AG20443 (cell line): ENCODE measurements at regions not wholly inside any gene's neighbourhood (a gene's known extent, or its start where the extent isn't known, plus 50 kb on each side); places are given as distances from the start of the nearest gene placed in this dataset.
"Not testable (repeated sequence)": the region's sequence is repeated elsewhere in the genome, so short reads cannot be mapped to it uniquely, and the experiment has no call there.

Experiments
- DNase-seq: peaks from one replicate; pipeline ENCODE4 v3.0.0; 2012; ENCODE audit warnings: low spot score, mixed read lengths

- no peak for DNase-seq
Measured at GRCh38 chr14:104304451-104305351, 166.3 kb downstream of the KIF26A start.

DNA sequence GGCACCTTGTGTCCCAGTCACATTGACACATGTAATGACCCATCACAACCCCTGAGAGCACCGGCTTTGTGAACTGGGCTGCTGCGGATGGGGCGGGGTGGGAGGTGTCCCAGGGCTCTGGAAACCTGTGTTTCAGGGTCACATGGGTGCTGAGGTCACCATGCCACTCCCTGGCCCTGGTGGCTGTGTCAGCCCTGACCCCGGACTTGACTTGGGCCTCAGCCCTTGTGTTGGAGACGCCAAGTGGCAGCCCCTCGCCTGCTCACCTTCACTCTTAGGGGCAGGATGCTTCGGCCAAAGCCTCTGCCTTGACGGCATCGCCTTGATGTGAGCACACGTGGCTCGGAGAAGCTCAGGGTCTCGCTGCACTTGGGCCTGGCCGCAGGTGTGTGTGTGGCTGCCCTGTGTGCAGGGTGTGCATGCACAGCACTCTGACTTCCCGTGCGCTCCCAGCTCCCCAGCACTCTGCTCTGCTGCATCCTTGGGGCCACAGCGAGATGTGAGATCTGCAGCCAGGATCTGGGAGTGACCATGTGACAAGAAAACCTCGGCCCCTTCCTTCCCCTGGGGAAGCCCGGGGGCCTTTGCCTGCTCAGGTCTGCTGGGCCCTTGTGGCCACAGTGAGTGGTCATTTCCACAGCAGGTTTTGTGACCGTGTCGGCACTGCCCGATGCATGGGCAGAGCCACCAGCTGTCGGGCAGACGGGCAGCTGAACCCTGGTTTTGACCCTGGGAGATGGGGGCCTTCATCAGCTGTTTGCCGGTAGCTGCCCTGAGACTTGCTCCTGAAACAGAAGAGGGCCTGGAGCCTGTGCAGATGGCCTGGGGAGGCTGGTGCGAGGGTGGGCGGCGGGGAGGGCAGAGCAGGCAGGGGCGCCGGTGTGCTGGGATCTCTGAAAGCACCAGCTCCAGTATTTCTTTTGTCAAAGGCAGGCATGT, 167.4 kb downstream of the KIF26A start:
- DNase-seq: no peak

DNA sequence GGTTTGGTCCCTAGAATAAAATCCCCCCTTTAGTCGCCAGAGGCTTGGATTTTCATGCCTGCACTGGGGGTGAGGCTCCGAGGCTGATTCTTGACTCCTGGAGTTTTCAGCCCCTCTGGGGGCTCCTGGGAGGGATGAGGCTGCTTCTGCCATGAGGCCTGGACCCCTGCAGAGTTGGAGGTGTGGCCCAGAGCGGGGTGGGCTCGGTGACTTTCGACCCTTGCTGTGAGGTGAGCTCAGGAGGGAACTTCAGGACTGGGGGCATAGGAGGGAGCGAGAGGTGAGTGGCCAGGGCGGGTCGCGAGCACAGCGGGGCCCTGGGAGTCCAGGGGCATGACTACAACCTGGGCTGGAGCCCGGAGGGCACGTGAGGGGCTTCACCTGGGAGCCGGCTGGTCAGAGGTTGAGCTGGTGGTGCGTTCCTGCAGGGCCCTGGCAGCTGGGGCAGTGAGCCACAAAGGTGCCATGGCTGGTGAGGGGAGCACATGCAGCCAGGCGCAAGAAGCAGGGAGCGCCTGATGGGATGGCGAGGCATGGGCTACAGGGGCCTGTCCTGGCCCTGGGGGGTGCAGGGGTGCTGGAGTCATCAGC, 168.2 kb downstream of the KIF26A start:
- DNase-seq: no peak

DNA sequence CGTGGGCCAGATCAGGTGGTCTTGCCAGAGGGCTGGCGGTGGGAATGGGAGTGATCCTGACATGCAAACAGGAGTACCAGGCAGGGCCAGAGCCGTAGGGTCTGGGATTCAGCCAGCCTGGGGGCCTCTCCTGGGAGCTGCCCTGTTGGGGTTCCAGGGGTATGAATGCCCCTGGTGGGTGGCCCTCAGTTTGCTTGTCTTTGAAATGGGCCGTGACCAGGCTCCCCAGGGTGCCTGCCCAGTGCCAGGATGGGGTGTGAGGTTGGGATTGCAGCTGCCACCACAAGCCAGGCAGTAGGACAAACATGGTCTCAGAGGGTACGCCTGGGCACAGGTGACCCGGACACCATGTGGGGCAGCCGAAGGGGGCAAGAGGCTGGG, 168.8 kb downstream of the KIF26A start:
- no peak for DNase-seq

GRCh38 chr14:104307627-104308401, 169.4 kb downstream of the KIF26A start:
- DNase-seq: no peak

GRCh38 chr14:104308534-104308933, 170.1 kb downstream of the KIF26A start:
- not testable (repeated sequence) for DNase-seq

DNA sequence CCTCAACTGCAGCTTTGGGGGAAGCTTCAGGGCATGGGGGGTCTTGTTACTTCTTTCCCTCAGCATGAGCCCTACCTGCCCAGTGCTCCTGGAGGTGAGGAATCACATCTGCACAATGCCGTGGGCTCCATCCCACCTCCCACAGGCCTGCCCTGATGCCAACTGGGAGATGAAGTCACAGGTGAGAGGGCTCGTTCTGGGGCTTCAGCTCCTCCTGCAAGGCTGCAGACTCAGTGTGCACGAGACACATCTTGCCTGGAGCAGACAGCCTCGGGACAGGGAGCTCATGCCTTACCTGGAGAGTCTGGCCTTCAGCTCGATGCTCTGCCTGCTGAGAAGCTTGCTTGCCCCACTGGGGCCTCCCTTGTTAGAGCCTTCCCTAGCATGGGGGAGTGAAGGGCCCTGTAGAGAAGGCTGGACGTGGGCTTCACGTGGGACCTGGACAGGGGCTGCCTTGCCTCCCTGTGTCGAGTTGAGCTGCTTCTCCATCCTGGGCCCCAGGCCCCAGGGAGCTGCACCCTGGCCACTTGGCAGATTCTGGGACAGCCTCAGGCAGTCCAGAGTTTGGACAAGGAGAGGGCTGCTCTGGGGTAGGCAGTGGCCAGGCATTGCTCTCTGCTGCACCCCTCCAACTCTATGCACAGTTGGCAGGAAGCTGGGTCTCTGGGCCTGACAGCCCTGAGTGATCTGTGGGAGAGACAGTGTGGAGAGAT, 171.4 kb downstream of the KIF26A start:
- no peak for DNase-seq

- DNase-seq: no peak
Measured at GRCh38 chr14:104311358-104311757, 173.0 kb downstream of the KIF26A start.

DNA sequence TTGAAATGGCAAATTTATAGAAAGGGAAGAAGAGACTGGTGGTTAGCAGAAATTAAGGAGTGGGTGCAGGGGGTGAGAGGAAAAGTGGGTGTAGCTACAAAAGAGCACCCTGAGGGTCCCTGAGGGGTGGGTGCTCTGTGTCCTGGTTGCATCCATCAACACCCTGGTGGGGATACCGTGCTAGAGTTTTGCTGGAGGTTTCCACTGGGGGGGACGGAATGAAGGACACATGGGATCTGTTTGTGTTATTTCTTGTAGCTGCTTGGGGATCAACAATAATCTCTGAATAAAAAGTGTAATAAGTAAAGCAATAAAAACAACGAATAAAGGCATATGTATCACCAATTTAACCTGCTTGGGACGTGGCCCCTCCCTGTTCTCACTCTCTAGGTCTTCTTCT, 175.3 kb downstream of the KIF26A start:
- DNase-seq: no peak

- no peak for DNase-seq
Measured at GRCh38 chr14:104314251-104314941, 176.0 kb downstream of the KIF26A start.

- no peak for DNase-seq
Measured at GRCh38 chr14:104315169-104315568, 176.8 kb downstream of the KIF26A start.

DNA sequence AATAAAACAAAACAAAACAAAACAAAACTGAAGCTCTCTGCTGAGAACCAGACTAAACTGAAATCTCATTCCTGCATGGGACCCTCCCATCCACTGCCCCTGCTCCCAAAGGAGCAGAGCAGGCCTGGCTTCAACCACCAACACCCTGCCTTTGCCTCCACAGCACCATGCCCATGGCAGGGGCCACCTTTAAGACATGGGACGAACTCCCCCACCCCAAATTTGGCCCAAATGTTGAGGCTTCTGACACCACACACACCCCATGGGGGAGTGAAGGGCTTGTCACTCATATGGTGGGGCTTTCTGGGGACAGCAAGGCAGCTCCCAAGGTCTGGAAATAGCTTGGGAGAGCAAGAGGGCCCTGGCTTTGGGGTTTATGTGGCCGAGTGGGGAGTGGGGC, 177.2 kb downstream of the KIF26A start:
- DNase-seq: no peak

DNA sequence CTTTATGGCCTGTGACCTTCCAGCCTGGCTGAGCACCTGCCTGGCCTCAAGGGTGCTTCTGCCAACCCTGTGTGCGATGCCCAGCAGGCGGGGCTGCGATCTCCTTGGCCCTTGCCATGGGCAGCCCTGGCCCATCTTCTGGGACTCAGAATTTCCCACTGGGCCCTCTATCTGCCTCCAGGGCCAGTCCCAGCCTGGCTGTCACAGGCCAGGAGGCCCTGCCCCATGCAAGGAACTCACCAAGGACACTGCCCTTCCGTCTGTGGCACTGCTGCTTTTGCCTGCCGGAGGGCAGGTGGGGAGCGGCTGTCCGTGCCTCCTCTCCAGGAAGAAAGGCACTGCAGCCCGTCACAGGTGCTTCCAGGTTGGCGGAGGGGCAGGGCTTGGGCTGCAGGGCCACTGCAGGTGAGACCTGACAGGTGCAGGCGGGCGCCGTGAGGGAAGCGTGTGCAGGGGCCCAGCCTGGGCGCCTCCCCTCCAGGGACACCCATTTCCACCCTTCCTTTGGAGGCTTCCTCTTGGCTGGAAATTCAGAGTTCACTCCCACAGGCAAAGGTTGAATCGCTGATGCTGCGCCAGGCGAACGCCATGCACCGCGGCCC, 177.8 kb downstream of the KIF26A start:
- DNase-seq: no peak

- no peak for DNase-seq
Measured at GRCh38 chr14:104316723-104317491, 178.5 kb downstream of the KIF26A start.

DNA sequence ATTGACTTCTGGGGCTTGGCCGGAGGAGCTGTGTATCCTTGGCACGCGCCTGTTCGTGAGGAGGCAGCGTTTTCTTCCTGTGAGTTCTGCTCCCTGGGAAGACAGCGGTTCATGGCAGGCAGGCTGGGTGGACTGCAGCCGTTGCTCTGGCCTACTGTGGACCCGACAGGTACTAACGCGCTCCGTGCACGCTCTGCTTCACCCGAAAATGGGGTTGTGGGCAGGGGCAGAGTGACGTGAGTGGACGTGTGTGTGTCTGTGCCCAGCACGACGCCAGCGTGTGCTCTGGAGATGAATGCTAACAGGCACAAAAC, 179.1 kb downstream of the KIF26A start:
- DNase-seq: no peak

- no peak for DNase-seq
Measured at GRCh38 chr14:104317975-104318557, 179.7 kb downstream of the KIF26A start.

DNA sequence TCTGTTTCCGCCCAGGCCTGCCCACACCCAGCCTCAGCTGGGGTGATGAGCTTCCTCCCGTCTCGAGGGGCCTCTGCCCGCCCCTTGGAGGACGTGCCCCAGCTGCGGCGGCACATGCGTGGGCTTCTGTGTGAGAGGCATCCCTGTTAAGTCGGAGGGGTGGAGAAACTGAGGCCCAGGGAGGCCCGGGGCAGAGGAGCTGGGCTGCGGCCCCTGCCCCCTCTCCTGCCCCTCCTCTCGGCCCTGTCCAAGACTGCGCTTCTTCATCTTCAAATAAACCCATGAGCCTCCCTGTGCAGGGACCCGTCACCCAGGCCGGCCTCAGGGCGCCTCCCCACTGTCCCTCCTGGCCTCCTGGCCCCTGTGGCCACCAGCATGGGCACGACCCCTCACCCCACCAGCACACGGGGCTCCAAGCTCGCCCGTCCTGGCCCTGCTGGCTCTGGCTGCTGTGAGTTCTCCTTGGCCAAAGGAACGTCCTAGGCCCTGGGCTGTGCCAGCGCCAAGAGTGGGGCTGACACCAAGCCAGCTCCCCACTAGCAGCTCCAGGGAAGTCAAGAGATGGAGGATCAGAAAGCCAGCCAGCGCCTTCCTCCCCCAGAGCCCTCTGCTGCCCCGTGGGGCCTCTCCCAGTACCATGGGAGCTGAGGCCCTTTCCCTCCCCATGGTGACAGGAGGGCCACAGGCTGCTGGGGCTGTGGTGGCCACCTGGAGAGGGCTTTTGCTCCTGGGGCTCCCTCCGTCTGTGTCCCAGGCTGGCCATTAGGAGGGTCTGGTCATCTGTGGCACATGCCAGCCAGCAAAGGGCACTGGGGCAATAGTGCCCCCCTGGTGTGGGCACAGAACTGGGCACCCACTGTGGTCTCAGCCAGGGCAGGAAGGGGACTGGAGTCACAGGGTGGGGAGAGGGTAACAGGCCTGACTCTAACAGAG, 180.4 kb downstream of the KIF26A start:
- no peak for DNase-seq
